Gastroesophageal sphincter (tissue), 3 donors: ENCODE measurements at regions not wholly inside any gene's neighbourhood (a gene's known extent, or its start where the extent isn't known, plus 50 kb on each side); places are given as distances from the start of the nearest gene placed in this dataset.

Source experiments
- CTCF ChIP-seq, 4 experiments: fragments of 200-600 bp in 2 of 4; fragments of 450-650 bp in 2 of 4; sonication (generic) in 1 of 4; IDR thresholded peaks; one replicate each; pipeline ENCODE4 v1.5.1; 2017 to 2019; ENCODE audit warnings: antibody characterized with exemption in 4 of 4, mild to moderate bottlenecking in 2 of 4, moderate library complexity in 2 of 4
- EP300 ChIP-seq: sonication (generic); formaldehyde crosslinking; IDR thresholded peaks from one replicate; pipeline ENCODE4 v1.6.1; 2017; ENCODE audit warnings: antibody characterized with exemption, mild to moderate bottlenecking
- POLR2A ChIP-seq, 2 donors: fragments of 450-650 bp; IDR thresholded peaks; one replicate each; pipeline ENCODE4 v1.6.1; 2017; ENCODE audit warnings: antibody characterized with exemption in 2 of 2, mild to moderate bottlenecking in 2 of 2, moderate library complexity in 1 of 2

GRCh38 chr6:153214436-153214835 lies 83.4 kb upstream of the RGS17 start:
- no peak for TF ChIP-seq CTCF (IDR thresholded peaks at IDR 0.05)
- no peak for TF ChIP-seq POLR2A (IDR thresholded peaks at IDR 0.05)
- no peak for TF ChIP-seq EP300
